GM18498 (cell line): ENCODE measurements at regions not wholly inside any gene's neighbourhood (a gene's known extent, or its start where the extent isn't known, plus 50 kb on each side); places are given as distances from the start of the nearest gene placed in this dataset.

ENCODE experiments used
- ATAC-seq: cut with Tn5 transposase; IDR thresholded peaks from one replicate; pipeline ENCODE4 v1.9.1; 2021; ENCODE audit warnings: mild to moderate bottlenecking, moderate library complexity; ENCODE audit not compliant: unreplicated experiment

- peak; percentile 78 for ATAC-seq
Measured at GRCh38 chr6:104326173-104327001, 533.3 kb downstream of the HACE1 start.

GRCh38 chr6:104325341-104326172, 534.2 kb downstream of the HACE1 start:
- ATAC-seq, result no peak

- ATAC-seq, result no peak
Measured at GRCh38 chr6:104324301-104324700, 535.4 kb downstream of the HACE1 start.

GRCh38 chr6:104322841-104323240, 536.9 kb downstream of the HACE1 start:
- ATAC-seq, result no peak

- no peak for ATAC-seq
Measured at GRCh38 chr6:104321301-104321700, 538.4 kb downstream of the HACE1 start.

- no peak for ATAC-seq
Measured at GRCh38 chr6:104320896-104321295, 538.8 kb downstream of the HACE1 start.

- no peak for ATAC-seq
Measured at GRCh38 chr6:104312851-104313250, 546.9 kb downstream of the HACE1 start.

DNA sequence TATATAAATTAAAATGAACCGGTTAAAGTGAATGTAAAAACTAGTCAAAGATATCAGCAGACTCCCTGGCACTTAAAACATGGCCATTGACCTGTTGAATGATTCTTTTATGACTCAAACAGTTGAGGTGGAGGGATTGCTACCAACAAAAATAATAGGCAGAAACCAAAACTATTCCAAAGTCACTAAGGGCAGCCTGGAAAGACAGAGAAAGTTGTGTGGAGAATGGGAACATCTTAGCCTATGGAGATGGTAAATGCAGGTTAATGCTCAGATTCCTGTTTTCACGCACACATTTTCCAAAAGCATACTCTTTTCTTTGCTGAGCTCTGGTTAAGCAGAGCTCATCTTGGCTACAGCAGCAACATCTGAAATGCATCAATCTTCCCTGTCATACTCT, 553.5 kb downstream of the HACE1 start:
- no peak for ATAC-seq

GRCh38 chr6:104305206-104305605, 554.5 kb downstream of the HACE1 start:
- no peak for ATAC-seq

- ATAC-seq, result no peak
Measured at GRCh38 chr6:104301951-104302350, 557.8 kb downstream of the HACE1 start.

DNA sequence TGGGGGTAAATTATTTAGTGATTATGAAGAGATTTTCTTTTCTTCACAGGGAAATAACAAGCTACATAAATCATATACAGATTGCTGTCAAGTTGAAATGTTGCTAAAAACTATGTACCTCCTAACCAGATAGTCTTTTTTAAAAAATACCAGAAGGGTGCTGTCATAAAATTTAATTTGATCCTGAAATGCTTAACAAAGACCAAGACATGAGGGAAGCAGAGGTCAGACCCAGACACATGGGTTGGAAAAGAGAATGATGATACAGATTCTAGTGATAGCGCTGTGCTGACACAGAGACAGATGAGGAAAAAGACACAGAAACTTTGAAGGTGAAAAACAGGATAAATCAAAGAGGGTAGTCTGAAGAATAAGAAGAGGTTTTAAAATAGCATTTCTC, 573.1 kb downstream of the HACE1 start:
- no peak for ATAC-seq

DNA sequence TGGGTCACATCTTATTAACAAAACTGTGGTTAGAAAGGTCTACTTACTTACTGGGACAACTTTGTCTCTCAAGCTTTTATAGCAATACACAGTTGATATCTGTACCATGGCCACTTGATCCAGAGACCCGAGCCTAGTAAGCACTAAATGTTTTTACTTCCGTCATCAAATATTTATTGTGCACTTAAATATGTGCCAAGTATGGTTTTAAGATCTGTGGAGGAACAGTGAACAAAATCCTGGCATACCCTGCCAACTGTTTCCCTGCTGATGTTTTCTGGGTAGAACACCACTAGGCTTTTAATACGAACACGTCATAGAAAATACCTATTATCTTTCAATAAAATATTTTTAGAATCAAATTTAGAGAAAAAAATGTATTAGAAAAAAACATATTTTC, 574.8 kb downstream of the HACE1 start:
- ATAC-seq, result no peak

DNA sequence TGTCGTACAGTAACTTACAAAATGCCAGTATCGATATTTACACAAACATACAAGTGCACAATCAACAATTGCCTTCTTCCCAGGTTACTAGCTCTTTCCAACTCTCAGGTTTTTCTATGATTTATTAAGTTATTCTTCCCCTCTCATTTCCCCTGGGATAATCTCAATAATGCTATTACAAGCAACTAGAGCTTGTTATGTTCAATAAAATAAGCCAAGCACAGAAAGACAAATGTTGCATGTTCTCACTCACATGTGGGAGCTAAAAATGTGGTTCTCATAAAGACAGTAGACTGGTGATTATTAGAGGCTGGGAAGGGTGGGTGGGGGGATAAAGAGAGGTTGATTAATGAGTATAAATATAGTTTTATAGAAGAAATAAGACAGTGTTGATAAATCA, 577.1 kb downstream of the HACE1 start:
- ATAC-seq, result no peak

- no peak for ATAC-seq
Measured at GRCh38 chr6:104281370-104281769, 578.3 kb downstream of the HACE1 start.

GRCh38 chr6:104268389-104268788, 591.3 kb downstream of the HACE1 start:
- no peak for ATAC-seq

DNA sequence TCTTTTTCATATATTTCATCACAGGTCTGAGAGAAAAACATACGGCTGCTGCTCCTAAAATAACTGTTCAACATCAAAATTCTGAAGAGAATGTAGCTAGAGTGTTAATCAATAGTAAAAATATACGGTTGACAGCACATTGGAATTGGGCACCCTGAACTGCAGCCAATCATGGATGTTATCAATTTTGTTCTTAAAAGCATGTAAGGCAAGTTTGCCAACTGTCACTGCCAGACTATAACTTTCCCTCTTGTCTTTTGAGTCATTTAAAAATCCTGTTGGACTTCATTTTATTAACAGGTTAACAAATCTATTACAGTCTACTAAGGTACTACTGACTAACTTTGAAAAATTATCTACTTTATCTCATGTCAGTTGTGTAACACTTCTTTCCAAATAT, 592.8 kb downstream of the HACE1 start:
- ATAC-seq, result no peak

- no peak for ATAC-seq
Measured at GRCh38 chr6:104256646-104257045, 603.1 kb downstream of the HACE1 start.

GRCh38 chr6:104253236-104253635, 606.5 kb downstream of the HACE1 start:
- no peak for ATAC-seq

DNA sequence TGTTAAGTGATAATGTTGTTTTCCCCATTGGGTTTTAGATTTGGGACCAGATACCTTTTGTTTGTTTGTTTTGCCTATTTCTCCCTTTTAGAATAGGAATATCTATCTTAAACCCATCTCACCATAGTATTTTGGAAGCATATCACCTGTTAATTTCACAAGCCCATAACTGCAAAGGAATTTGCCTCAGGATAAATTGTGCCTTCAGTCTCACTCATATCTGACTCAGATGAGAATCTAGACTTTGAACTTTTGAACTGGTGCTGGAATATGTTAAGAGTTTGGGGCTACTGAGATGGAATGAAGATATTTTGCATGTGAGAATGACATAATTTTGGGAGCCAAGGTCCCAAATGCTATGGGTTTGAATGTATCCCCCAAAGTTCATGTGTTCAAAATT, 607.4 kb downstream of the HACE1 start:
- no peak for ATAC-seq

DNA sequence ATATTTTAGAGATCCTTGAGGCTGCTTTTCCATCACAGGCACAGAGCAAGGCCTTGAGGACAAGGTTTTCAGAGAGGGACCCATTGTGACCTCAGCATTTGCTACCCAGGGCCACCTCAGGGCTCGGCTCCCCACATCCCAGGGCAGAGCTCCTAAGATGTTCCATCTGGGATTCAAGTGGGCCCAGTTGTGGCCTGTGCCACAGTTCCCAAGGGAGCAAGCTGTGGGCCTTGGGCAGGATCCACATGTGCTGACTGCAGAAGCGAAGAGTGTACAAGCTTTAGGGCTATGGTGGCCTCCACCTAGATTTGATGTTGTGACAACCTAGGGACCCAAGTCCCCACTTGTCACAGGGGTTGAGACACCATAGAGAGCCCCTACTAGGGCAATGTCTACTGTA, 608.1 kb downstream of the HACE1 start:
- no peak for ATAC-seq

DNA sequence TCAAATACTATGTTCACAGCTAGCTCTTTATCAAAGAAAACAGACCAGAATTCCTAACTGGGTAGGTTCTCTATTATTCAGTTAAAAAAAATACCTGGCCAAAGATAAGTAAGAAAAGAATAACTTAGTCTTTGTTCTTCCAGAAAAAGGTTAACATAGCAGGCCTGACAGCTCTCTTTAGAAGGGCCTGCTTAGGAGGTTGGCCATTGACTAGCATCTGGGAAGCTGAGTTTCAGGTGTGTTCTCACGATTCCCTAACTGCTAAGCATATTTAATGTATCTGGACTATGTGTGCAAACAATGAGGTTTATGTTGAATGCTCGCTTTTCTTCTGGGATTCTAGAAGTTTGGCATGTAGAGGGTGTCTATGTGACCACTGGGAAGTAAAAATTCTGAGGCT, 618.9 kb downstream of the HACE1 start:
- no peak for ATAC-seq

- no peak for ATAC-seq
Measured at GRCh38 chr6:104239971-104240370, 619.7 kb downstream of the HACE1 start.
